GM10266 (cell line): ENCODE measurements at regions not wholly inside any gene's neighbourhood (a gene's known extent, or its start where the extent isn't known, plus 50 kb on each side); places are given as distances from the start of the nearest gene placed in this dataset.

Experiments
- DNase-seq: peaks from one replicate; pipeline ENCODE4 v3.0.0; 2012; ENCODE audit errors: extremely low spot score
- TF ChIP-seq, protein P1 (sequence below): IDR thresholded peaks from 2 replicates; pipeline ENCODE4 v1.5.1; 2012; ENCODE audit warnings: mild to moderate bottlenecking, low read depth; ENCODE audit not compliant: control insufficient read depth, insufficient read depth; ENCODE audit errors: missing control alignments

DNA sequence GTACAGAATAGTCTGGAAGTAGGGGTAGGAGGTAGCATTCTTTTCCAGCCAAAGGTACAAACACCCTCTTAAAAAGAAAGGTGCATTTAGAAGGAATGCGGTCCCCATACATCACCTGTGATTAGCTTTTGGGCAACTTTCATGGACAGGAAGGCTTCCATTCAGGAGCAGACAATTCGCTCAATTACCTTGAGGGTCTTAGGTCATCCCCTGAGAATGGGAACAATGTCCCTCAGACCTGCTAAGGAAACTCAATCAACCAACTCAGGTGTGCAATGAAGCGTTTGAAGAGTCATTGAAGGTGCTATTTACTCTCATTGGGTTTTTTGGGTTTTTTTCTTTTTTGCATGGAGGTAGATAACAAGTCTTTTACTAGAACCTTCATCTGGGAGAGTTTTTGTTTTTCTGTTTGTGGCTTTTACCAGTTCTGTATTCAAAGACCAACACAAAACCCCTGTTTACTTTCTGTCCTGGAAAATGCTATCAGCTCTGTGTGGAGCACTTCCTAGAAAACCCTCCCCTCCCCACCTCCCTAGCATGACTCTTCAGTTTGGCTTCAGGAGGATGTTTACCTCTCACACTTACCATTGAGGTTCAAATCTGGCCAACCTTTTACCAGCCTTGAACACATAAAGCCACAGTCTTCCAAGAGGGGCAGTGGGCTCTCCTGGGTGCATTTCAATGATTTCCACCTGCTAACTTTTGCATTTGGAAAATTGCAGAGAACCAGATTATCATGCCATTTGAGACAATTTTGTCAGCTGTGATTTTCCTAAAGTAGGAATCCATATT is 271.2 kb upstream of the PRDM1 start:
- no peak for DNase-seq
- TF ChIP-seq, protein P1, sequence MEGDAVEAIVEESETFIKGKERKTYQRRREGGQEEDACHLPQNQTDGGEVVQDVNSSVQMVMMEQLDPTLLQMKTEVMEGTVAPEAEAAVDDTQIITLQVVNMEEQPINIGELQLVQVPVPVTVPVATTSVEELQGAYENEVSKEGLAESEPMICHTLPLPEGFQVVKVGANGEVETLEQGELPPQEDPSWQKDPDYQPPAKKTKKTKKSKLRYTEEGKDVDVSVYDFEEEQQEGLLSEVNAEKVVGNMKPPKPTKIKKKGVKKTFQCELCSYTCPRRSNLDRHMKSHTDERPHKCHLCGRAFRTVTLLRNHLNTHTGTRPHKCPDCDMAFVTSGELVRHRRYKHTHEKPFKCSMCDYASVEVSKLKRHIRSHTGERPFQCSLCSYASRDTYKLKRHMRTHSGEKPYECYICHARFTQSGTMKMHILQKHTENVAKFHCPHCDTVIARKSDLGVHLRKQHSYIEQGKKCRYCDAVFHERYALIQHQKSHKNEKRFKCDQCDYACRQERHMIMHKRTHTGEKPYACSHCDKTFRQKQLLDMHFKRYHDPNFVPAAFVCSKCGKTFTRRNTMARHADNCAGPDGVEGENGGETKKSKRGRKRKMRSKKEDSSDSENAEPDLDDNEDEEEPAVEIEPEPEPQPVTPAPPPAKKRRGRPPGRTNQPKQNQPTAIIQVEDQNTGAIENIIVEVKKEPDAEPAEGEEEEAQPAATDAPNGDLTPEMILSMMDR = no peak

- TF ChIP-seq, protein P1 = no peak
- no peak for DNase-seq
Observed at GRCh38 chr6:105810922-105811482, 275.1 kb upstream of the PRDM1 start.

GRCh38 chr6:105810105-105810921 is 275.8 kb upstream of the PRDM1 start:
- TF ChIP-seq, protein P1 = no peak
- peak; percentile 25 for DNase-seq

- TF ChIP-seq, protein P1 = no peak
- DNase-seq = no peak
Observed at GRCh38 chr6:105808571-105808970, 277.6 kb upstream of the PRDM1 start.

DNA sequence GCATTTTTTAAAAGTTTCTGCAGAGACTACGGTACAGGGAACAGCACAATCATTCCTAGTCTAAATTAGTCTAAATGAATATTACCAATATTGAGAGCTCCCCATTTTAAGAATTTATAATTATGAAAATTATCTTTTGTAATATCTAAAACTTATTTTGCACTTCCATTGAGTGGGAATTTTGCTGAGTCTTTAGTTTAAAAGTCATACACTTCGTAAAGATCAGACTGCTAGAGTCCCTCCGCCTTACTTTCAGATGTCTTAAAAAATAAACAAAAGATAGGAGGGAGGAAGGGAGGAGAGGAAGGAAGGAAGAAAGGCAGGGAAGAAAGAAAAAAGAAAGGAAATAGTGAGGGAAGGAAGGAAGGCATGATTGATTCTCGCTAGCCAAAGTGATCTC is 278.2 kb upstream of the PRDM1 start:
- TF ChIP-seq, protein P1 = no peak
- DNase-seq = no peak

DNA sequence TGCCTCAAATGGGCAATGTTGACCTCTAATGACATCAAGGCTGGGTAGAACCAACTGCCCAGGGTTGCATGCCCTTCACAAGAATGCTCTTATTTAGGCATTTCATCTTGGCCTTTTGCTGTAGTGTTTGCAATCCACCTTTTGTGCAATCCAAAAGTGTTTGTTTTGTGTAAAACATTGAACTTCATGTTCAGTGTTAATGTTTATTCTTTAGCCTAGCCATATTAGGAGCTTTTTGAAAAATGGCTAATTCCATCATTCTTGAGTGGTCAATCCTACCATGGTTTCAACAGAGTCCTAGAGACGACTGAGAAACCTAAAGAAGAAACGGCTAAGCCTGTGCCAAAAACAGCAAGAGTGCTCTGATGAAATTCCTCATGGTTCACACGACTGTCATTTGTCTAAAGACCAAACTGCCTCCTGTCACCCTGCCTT is 279.6 kb upstream of the PRDM1 start:
- TF ChIP-seq, protein P1 = no peak
- no peak for DNase-seq
